Trophoblast cell (in vitro differentiated cells and primary cell): ENCODE measurements at regions not wholly inside any gene's neighbourhood (a gene's known extent, or its start where the extent isn't known, plus 50 kb on each side); places are given as distances from the start of the nearest gene placed in this dataset.

Source experiments
- DNase-seq, 2 donors: peaks; one replicate each; pipeline ENCODE4 v3.0.0-alpha.2; 2016
- H2AFZ ChIP-seq: 2 replicates; pipeline ENCODE4 v1.6.1; 2013; ENCODE audit warnings: low read length, moderate library complexity, mild to moderate bottlenecking; ENCODE audit not compliant: insufficient read depth, poor library complexity
- H2AK5ac ChIP-seq: 2 replicates; pipeline ENCODE4 v1.6.1; 2013; ENCODE audit warnings: mild to moderate bottlenecking, low read length
- H2BK120ac ChIP-seq: 2 replicates; pipeline ENCODE4 v1.6.1; 2013; ENCODE audit warnings: low read length, mild to moderate bottlenecking, moderate library complexity; ENCODE audit not compliant: insufficient read depth, poor library complexity
- H2BK12ac ChIP-seq: 2 replicates; pipeline ENCODE4 v1.6.1; 2013; ENCODE audit warnings: mild to moderate bottlenecking, low read length, moderate library complexity
- H2BK5ac ChIP-seq: 2 replicates; pipeline ENCODE4 v1.6.1; 2013; ENCODE audit warnings: low read length, low read depth, moderate library complexity, mild to moderate bottlenecking; ENCODE audit not compliant: poor library complexity
- H3K14ac ChIP-seq: 2 replicates; pipeline ENCODE4 v1.6.1; 2013; ENCODE audit warnings: mild to moderate bottlenecking, low read length
- H3K18ac ChIP-seq: 2 replicates; pipeline ENCODE4 v1.6.1; 2013; ENCODE audit warnings: mild to moderate bottlenecking, low read length
- H3K23ac ChIP-seq: 2 replicates; pipeline ENCODE4 v1.6.1; 2013; ENCODE audit warnings: low read length
- H3K27ac ChIP-seq: 2 replicates; pipeline ENCODE4 v1.5.1; 2013; ENCODE audit warnings: low read depth, mild to moderate bottlenecking, inconsistent platforms, low read length, moderate library complexity
- H3K27me3 ChIP-seq: 2 replicates; pipeline ENCODE4 v1.6.1; 2013; ENCODE audit warnings: inconsistent platforms, mild to moderate bottlenecking, low read length, moderate library complexity; ENCODE audit not compliant: insufficient read depth
- H3K36me3 ChIP-seq, 2 experiments: 1 replicate in 1 of 2; 2 replicates in 1 of 2; pipeline ENCODE4 v1.6.1; 2013; ENCODE audit warnings: low read length in 2 of 2, mild to moderate bottlenecking in 2 of 2, moderate library complexity in 1 of 2; ENCODE audit not compliant: insufficient read depth in 2 of 2, control insufficient read depth in 1 of 2
- H3K4ac ChIP-seq: 2 replicates; pipeline ENCODE4 v1.6.1; 2013; ENCODE audit warnings: low read depth, mild to moderate bottlenecking, low read length, moderate library complexity
- H3K4me1 ChIP-seq, 2 experiments: 1 replicate in 1 of 2; 2 replicates in 1 of 2; pipeline ENCODE4 v1.6.1; 2013; ENCODE audit warnings: low read length in 2 of 2, mild to moderate bottlenecking in 2 of 2, moderate library complexity in 1 of 2; ENCODE audit not compliant: insufficient read depth in 2 of 2, control insufficient read depth in 1 of 2
- H3K4me2 ChIP-seq: 2 replicates; pipeline ENCODE4 v1.6.1; 2013; ENCODE audit warnings: inconsistent platforms, mild to moderate bottlenecking, low read length, moderate library complexity
- H3K4me3 ChIP-seq: 2 replicates; pipeline ENCODE4 v1.5.1; 2013; ENCODE audit warnings: mild to moderate bottlenecking, low read depth, low read length, inconsistent platforms
- H3K79me1 ChIP-seq: one replicate; pipeline ENCODE4 v1.6.1; 2013; ENCODE audit warnings: low read length
- H3K79me2 ChIP-seq: 2 replicates; pipeline ENCODE4 v1.6.1; 2013; ENCODE audit warnings: low read length, mild to moderate bottlenecking; ENCODE audit not compliant: control insufficient read depth, insufficient read depth, poor library complexity
- H3K9ac ChIP-seq: 2 replicates; pipeline ENCODE4 v1.6.1; 2013; ENCODE audit warnings: mild to moderate bottlenecking, low read length
- H3K9me3 ChIP-seq: 2 replicates; pipeline ENCODE4 v1.6.1; 2013; ENCODE audit warnings: low read depth, mild to moderate bottlenecking, control low read depth, inconsistent platforms, low read length; ENCODE audit not compliant: insufficient read depth
- H4K12ac ChIP-seq: 2 replicates; pipeline ENCODE4 v1.6.1; 2013; ENCODE audit warnings: low read depth, mild to moderate bottlenecking, low read length, moderate library complexity
- H4K8ac ChIP-seq: 2 replicates; pipeline ENCODE4 v1.6.1; 2013; ENCODE audit warnings: low read depth, mild to moderate bottlenecking, low read length, moderate library complexity
- H4K91ac ChIP-seq: one replicate; pipeline ENCODE4 v1.6.1; 2013; ENCODE audit warnings: low read depth, mild to moderate bottlenecking, low read length, moderate library complexity
- WGBS: extraction: QIAGEN DNeasy Blood & Tissue Kit; methylation state at CpG from one replicate; pipeline ENCODE4 v1.1.7; 2013; ENCODE audit warnings: missing lambda C conversion rate; ENCODE audit not compliant: insufficient read length, insufficient coverage; ENCODE audit errors: extremely low coverage; 5-methylcytosine and 5-hydroxymethylcytosine counted together

DNA sequence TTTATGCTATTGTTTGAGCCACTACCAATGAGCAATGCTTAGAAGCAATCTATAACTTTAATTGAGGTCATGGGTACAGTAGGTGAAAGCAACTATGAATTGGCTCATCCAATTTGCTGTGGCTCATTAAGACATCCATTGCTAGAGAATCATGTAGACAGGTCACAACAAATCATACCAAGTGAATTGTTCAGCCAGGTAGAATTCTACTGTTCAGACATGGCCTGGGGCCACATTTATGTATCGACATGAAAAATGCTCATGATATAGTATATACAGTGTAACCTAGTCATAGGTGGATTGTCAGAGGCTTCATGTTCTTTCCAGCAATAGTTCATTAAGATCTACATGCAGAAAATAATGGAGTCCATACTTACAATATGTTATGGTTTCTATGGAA is 633.7 kb upstream of the EYS start:
- no peak overlapping the region for H4K91ac ChIP-seq
- no peaks in the 10 kb centered on the region for H3K79me2 ChIP-seq
- H3K79me1 ChIP-seq: no peaks in the 10 kb centered on the region
- H3K36me3 ChIP-seq: no peaks in the 10 kb centered on the region
- WGBS: no CpG with 5 or more reads among the region's 1 CpG
- no peaks in the 10 kb centered on the region for H3K4me1 ChIP-seq
- H2BK5ac ChIP-seq: no peak overlapping the region
- H3K4me3 ChIP-seq: no peak overlapping the region
- no peak overlapping the region for H4K8ac ChIP-seq
- H2AFZ ChIP-seq: no peak overlapping the region
- H3K18ac ChIP-seq: no peak overlapping the region
- no peak overlapping the region for H3K23ac ChIP-seq
- H4K12ac ChIP-seq: no peak overlapping the region
- no peak overlapping the region for H3K9ac ChIP-seq
- H3K4me2 ChIP-seq: no peak overlapping the region
- H3K27ac ChIP-seq: no peak overlapping the region
- DNase-seq: no peak
- H2AK5ac ChIP-seq: no peak overlapping the region
- no peaks in the 10 kb centered on the region for H3K9me3 ChIP-seq
- H2BK120ac ChIP-seq: no peak overlapping the region
- H3K4ac ChIP-seq: no peak overlapping the region
- H2BK12ac ChIP-seq: no peak overlapping the region
- no peak overlapping the region for H3K14ac ChIP-seq
- H3K27me3 ChIP-seq: no peaks in the 10 kb centered on the region

DNA sequence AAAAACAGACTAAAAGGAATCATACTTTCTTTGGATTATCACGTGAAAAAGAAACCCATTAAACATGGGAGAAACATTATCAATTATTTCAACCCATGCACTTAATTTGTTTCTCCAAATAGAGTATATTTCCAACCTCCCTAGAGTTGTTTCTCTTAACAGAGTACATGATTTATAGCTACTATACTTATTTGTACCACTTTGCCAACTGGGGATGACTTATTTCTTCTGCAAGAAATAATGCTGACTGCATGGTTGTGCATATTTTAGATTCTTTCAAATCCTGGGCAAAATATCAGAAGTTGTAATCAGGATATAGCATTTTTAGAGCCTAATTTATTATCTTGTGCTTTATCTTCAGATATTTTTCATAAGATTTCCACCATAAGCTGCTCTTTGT is 629.1 kb upstream of the EYS start:
- Histone ChIP-seq H2AFZ (no peak overlapping the region), H3K9ac (no peak overlapping the region), H3K18ac (no peak overlapping the region), H3K9me3 (no peaks in the 10 kb centered on the region), H2BK5ac (no peak overlapping the region), H3K27me3 (no peaks in the 10 kb centered on the region), H3K79me2 (no peaks in the 10 kb centered on the region), H4K91ac (no peak overlapping the region), H2AK5ac (no peak overlapping the region), H3K79me1 (no peaks in the 10 kb centered on the region), H3K36me3 (no peaks in the 10 kb centered on the region), H3K27ac (no peak overlapping the region), H2BK120ac (no peak overlapping the region), H4K12ac (no peak overlapping the region), H4K8ac (no peak overlapping the region), H3K4ac (no peak overlapping the region), H3K4me2 (no peak overlapping the region), H3K23ac (no peak overlapping the region), H3K4me3 (no peak overlapping the region), H2BK12ac (no peak overlapping the region), H3K4me1 (no peaks in the 10 kb centered on the region), H3K14ac (no peak overlapping the region)
- no peak for DNase-seq
- whole genome bisulfite sequencing: no CpG with 5 or more reads among the region's 1 CpG

DNA sequence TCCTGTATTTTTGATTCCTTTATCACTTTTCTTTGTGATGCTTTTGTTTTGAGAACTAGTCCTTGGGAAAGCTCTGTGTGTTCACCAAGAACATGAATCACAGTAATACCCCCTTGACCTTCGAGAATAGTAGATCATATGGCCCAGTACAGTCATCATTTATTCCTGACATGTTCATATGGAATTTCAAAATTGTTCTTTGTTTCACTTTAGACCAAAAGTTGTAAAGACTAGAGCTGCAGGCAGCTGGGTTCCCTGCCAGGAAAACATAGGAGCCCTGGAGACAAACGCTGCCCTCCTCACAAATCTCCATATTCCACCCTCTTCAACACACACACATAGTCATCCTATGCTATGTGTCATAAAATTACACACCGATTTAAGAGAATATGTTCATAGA is 621.2 kb upstream of the EYS start:
- H3K14ac ChIP-seq: no peak overlapping the region
- DNase-seq: no peak
- no peak overlapping the region for H3K23ac ChIP-seq
- no peak overlapping the region for H4K8ac ChIP-seq
- H3K9ac ChIP-seq: no peak overlapping the region
- H3K4me3 ChIP-seq: no peak overlapping the region
- H3K27me3 ChIP-seq: no peaks in the 10 kb centered on the region
- no peak overlapping the region for H2AFZ ChIP-seq
- no peaks in the 10 kb centered on the region for H3K79me1 ChIP-seq
- H2BK120ac ChIP-seq: no peak overlapping the region
- H4K12ac ChIP-seq: no peak overlapping the region
- WGBS: no CpG with 5 or more reads among the region's 3 CpGs
- no peaks in the 10 kb centered on the region for H3K79me2 ChIP-seq
- H3K4me1 ChIP-seq: no peaks in the 10 kb centered on the region
- no peak overlapping the region for H2BK12ac ChIP-seq
- no peak overlapping the region for H2BK5ac ChIP-seq
- H3K4me2 ChIP-seq: no peak overlapping the region
- H3K18ac ChIP-seq: no peak overlapping the region
- H3K4ac ChIP-seq: no peak overlapping the region
- no peaks in the 10 kb centered on the region for H3K36me3 ChIP-seq
- H3K9me3 ChIP-seq: peaks cover 2% of the 10 kb centered on the region
- H4K91ac ChIP-seq: no peak overlapping the region
- H2AK5ac ChIP-seq: no peak overlapping the region
- H3K27ac ChIP-seq: no peak overlapping the region

DNA sequence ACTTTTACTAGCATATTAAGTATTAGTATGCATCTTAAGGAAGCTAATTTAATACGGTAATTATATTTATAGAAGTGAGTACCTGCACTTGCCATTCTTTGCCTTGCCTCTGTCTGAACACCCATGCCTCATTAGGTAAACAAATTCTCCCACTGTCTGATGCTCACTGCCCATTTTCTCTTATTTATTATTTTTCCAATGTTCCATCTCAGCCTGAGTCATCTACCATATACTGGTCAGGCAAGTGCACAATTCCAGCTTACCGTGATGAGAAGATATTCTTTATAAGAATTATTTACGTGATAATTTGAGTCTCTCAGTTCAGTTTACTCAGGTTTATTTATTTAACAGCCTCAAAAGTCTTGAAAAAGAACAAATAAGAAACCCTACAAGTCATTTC is 619.2 kb upstream of the EYS start:
- no CpG with 5 or more reads among the region's 3 CpGs for WGBS

More for the DNA sequence above, 619.2 kb upstream of the EYS start:
- Histone ChIP-seq H3K9ac (no peak overlapping the region), H3K4me2 (no peak overlapping the region), H3K4me3 (no peak overlapping the region), H4K91ac (no peak overlapping the region), H2BK120ac (no peak overlapping the region), H3K18ac (no peak overlapping the region), H3K14ac (no peak overlapping the region), H3K4me1 (no peaks in the 10 kb centered on the region), H3K36me3 (no peaks in the 10 kb centered on the region), H3K79me2 (no peaks in the 10 kb centered on the region), H2AFZ (no peak overlapping the region), H3K79me1 (no peaks in the 10 kb centered on the region), H2AK5ac (no peak overlapping the region), H3K23ac (no peak overlapping the region), H4K12ac (no peak overlapping the region), H2BK12ac (no peak overlapping the region), H2BK5ac (no peak overlapping the region), H3K9me3 (peaks cover 2% of the 10 kb centered on the region), H3K27me3 (no peaks in the 10 kb centered on the region), H3K27ac (no peak overlapping the region), H4K8ac (no peak overlapping the region), H3K4ac (no peak overlapping the region)
- DNase-seq: no peak
